ENCODE measurements at regions not wholly inside any gene's neighbourhood (a gene's known extent, or its start where the extent isn't known, plus 50 kb on each side); places are given as distances from the start of the nearest gene placed in this dataset.

DNA sequence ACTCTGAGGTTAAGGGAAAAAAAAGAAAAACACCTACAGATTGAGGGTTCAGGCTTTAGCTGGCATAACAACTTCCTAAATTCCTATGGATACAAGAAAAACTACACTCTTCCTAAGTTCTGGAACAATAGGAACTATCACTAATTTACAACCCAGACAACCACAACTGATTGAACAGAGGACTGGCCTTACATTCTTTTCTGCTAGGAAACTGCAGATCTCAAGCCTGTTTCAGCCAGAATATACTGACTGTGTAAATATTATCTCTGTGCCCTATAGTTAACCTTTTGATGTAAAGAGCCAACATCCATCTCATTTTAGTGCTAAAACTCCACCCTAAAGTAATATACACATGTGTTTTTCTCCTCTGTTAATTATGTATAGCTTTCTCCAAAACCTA lies 1186.5 kb upstream of the TMPRSS15 start:
- TF ChIP-seq, protein P1, sequence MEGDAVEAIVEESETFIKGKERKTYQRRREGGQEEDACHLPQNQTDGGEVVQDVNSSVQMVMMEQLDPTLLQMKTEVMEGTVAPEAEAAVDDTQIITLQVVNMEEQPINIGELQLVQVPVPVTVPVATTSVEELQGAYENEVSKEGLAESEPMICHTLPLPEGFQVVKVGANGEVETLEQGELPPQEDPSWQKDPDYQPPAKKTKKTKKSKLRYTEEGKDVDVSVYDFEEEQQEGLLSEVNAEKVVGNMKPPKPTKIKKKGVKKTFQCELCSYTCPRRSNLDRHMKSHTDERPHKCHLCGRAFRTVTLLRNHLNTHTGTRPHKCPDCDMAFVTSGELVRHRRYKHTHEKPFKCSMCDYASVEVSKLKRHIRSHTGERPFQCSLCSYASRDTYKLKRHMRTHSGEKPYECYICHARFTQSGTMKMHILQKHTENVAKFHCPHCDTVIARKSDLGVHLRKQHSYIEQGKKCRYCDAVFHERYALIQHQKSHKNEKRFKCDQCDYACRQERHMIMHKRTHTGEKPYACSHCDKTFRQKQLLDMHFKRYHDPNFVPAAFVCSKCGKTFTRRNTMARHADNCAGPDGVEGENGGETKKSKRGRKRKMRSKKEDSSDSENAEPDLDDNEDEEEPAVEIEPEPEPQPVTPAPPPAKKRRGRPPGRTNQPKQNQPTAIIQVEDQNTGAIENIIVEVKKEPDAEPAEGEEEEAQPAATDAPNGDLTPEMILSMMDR (IDR thresholded peaks at IDR 0.05), result no peak
- TF ChIP-seq POLR2A (IDR thresholded peaks at IDR 0.05), result no peak
